ENCODE measurements at regions not wholly inside any gene's neighbourhood (a gene's known extent, or its start where the extent isn't known, plus 50 kb on each side); places are given as distances from the start of the nearest gene placed in this dataset.

DNA sequence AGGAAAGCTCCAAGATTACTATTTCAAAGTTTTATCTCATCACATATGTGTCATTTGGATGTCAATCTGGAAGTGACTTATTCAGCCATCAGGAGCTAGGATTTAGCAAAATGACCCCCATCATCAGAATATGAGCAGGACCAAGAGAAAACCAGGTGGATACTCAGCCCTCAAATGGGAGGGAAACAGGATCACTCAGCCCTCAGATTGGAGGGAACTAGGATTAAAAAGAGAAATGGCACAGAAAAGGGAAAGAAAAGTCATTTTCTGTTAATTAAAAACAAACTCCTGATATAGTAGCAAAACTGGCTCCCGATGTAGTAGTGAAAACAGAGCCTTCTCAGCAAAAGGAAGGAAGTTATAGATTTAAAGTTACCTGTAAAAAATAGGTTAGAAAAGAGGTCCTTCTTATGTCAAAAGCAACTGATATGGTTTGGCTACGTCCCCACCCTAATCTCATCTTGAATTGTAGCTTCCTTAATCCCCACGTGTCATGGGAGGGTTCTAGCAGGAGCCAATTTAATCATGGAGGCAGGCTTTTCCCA lies 69.0 kb upstream of the MYCN start:
- Histone ChIP-seq H3K27ac (ENCODE audit: low read length) (no peak overlapping the region), H3K4me1 (ENCODE audit: low read length) (no peaks in the 10 kb centered on the region), H3K36me3 (replicated peaks; ENCODE audit: insufficient read depth, low read length) (no peaks in the 10 kb centered on the region), H2AFZ (ENCODE audit: low read length) (no peak overlapping the region), H4K20me1 (ENCODE audit: insufficient read depth, low read length) (no peaks in the 10 kb centered on the region), H3K4me2 (ENCODE audit: low read depth, low read length) (no peak overlapping the region), H3K4me3 (ENCODE audit: low read length) (no peak overlapping the region), H3K79me2 (ENCODE audit: low read length) (no peaks in the 10 kb centered on the region), H3K9me2 (replicated peaks; ENCODE audit: insufficient read depth, low read length) (no peaks in the 10 kb centered on the region), H3F3A (ENCODE audit: insufficient read depth, low read length) (no peaks in the 10 kb centered on the region), H3K9me3 (replicated peaks; ENCODE audit: insufficient read depth, low read length) (no peaks in the 10 kb centered on the region), H3K9ac (ENCODE audit: low read length) (no peak overlapping the region), H3K27me3 (replicated peaks; ENCODE audit: insufficient read depth, low read length) (no peaks in the 10 kb centered on the region)
- no peak for DNase-seq
- TF ChIP-seq, protein P1, sequence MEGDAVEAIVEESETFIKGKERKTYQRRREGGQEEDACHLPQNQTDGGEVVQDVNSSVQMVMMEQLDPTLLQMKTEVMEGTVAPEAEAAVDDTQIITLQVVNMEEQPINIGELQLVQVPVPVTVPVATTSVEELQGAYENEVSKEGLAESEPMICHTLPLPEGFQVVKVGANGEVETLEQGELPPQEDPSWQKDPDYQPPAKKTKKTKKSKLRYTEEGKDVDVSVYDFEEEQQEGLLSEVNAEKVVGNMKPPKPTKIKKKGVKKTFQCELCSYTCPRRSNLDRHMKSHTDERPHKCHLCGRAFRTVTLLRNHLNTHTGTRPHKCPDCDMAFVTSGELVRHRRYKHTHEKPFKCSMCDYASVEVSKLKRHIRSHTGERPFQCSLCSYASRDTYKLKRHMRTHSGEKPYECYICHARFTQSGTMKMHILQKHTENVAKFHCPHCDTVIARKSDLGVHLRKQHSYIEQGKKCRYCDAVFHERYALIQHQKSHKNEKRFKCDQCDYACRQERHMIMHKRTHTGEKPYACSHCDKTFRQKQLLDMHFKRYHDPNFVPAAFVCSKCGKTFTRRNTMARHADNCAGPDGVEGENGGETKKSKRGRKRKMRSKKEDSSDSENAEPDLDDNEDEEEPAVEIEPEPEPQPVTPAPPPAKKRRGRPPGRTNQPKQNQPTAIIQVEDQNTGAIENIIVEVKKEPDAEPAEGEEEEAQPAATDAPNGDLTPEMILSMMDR (IDR thresholded peaks at IDR 0.05; ENCODE audit: low read length) = no peak
- no peak for TF ChIP-seq EZH2 (optimal IDR thresholded peaks at IDR 0.05; ENCODE audit: low read depth, low read length)
- no peak for TF ChIP-seq EZH2phosphoT487 (IDR thresholded peaks at IDR 0.05; ENCODE audit: low read length)

DNA sequence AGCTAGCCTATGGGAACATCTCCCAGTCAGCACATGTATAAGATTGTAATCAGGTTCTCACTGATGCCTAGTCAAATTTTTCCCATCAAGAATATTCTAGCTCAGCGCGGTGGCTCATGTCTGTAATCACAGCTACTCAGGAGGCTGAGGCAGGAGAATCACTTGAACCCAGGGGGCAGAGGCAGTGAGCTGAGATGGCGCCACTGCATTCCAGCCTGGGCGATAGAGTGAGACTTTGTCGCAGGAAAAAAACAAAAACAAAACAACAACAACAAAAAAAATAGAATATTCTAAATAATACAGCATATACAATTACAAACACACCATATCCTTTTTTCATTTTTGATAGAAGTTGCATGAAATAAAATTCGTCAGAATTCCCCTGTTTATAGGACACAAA lies 67.5 kb upstream of the MYCN start:
- Histone ChIP-seq H2AFZ (ENCODE audit: low read length) (no peak overlapping the region), H3K36me3 (replicated peaks; ENCODE audit: insufficient read depth, low read length) (no peaks in the 10 kb centered on the region), H4K20me1 (ENCODE audit: insufficient read depth, low read length) (no peaks in the 10 kb centered on the region), H3K4me1 (ENCODE audit: low read length) (no peaks in the 10 kb centered on the region), H3F3A (ENCODE audit: insufficient read depth, low read length) (no peaks in the 10 kb centered on the region), H3K9me2 (replicated peaks; ENCODE audit: insufficient read depth, low read length) (no peaks in the 10 kb centered on the region), H3K79me2 (ENCODE audit: low read length) (no peaks in the 10 kb centered on the region), H3K9me3 (replicated peaks; ENCODE audit: insufficient read depth, low read length) (no peaks in the 10 kb centered on the region), H3K27ac (ENCODE audit: low read length) (no peak overlapping the region), H3K27me3 (replicated peaks; ENCODE audit: insufficient read depth, low read length) (no peaks in the 10 kb centered on the region), H3K9ac (ENCODE audit: low read length) (no peak overlapping the region), H3K4me2 (ENCODE audit: low read depth, low read length) (no peak overlapping the region), H3K4me3 (ENCODE audit: low read length) (no peak overlapping the region)
- DNase-seq = no peak
- TF ChIP-seq EZH2phosphoT487 (IDR thresholded peaks at IDR 0.05; ENCODE audit: low read length) (no peak), EZH2 (optimal IDR thresholded peaks at IDR 0.05; ENCODE audit: low read depth, low read length) (no peak)
- TF ChIP-seq, protein P1 (IDR thresholded peaks at IDR 0.05; ENCODE audit: low read length) = no peak

DNA sequence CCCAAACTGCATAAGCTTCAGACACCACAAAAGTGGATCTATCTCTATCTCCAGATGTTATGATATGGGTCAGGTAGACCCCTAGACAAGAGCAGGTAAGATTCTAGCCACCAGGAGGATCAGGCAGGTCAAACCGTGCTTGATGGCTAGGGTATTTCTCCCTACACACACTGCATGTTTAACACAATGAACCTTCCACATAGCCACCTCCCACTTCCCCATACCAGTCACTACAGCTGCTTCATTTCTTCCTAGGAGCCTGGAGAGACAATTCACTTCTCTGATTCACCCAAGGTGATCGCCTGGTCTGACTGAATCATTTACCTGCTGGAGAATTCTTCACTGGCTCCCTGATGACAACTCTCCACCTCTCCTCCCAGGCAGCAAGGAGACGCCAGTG lies 66.0 kb upstream of the MYCN start:
- Histone ChIP-seq H2AFZ (ENCODE audit: low read length) (no peak overlapping the region), H3K4me2 (ENCODE audit: low read depth, low read length) (no peak overlapping the region), H3K9me3 (replicated peaks; ENCODE audit: insufficient read depth, low read length) (no peaks in the 10 kb centered on the region), H3K27me3 (replicated peaks; ENCODE audit: insufficient read depth, low read length) (no peaks in the 10 kb centered on the region), H3F3A (ENCODE audit: insufficient read depth, low read length) (no peaks in the 10 kb centered on the region), H3K36me3 (replicated peaks; ENCODE audit: insufficient read depth, low read length) (no peaks in the 10 kb centered on the region), H3K9ac (ENCODE audit: low read length) (no peak overlapping the region), H3K4me1 (ENCODE audit: low read length) (no peaks in the 10 kb centered on the region), H3K27ac (ENCODE audit: low read length) (no peak overlapping the region), H4K20me1 (ENCODE audit: insufficient read depth, low read length) (no peaks in the 10 kb centered on the region), H3K4me3 (ENCODE audit: low read length) (no peak overlapping the region), H3K9me2 (replicated peaks; ENCODE audit: insufficient read depth, low read length) (no peaks in the 10 kb centered on the region), H3K79me2 (ENCODE audit: low read length) (no peaks in the 10 kb centered on the region)
- DNase-seq = no peak
- TF ChIP-seq EZH2phosphoT487 (IDR thresholded peaks at IDR 0.05; ENCODE audit: low read length) = no peak
- no peak for TF ChIP-seq EZH2 (optimal IDR thresholded peaks at IDR 0.05; ENCODE audit: low read depth, low read length)
- TF ChIP-seq, protein P1 (IDR thresholded peaks at IDR 0.05; ENCODE audit: low read length) = no peak
